Upper lobe of left lung (tissue), 4 donors: ENCODE measurements at regions not wholly inside any gene's neighbourhood (a gene's known extent, or its start where the extent isn't known, plus 50 kb on each side); places are given as distances from the start of the nearest gene placed in this dataset.

ENCODE experiments used
- CTCF ChIP-seq, 6 experiments: fragments of 450-650 bp in 4 of 6; fragments of 200-600 bp in 2 of 6; sonication (generic) in 2 of 6; IDR thresholded peaks; one replicate each; pipeline ENCODE4 v1.5.1; 2016 to 2019; ENCODE audit warnings: antibody characterized with exemption in 6 of 6
- POLR2A ChIP-seq, 4 donors: fragments of 450-650 bp; IDR thresholded peaks; one replicate each; pipeline ENCODE4 v1.5.1; 2016 to 2017; ENCODE audit warnings: antibody characterized with exemption in 4 of 4, mild to moderate bottlenecking in 2 of 4
- POLR2AphosphoS5 ChIP-seq, 2 donors: sonication (generic); formaldehyde crosslinking; IDR thresholded peaks; one replicate each; pipeline ENCODE4 v1.5.1; 2017; ENCODE audit warnings: antibody characterized with exemption in 2 of 2

- TF ChIP-seq POLR2A (IDR thresholded peaks at IDR 0.05) (no peak), CTCF (IDR thresholded peaks at IDR 0.05) (no peak), POLR2AphosphoS5 (IDR thresholded peaks at IDR 0.05) (no peak)
These were observed 596.3 kb upstream of the SALL1 start for GRCh38 chr16:51747329-51747728.
